ENCODE measurements at regions not wholly inside any gene's neighbourhood (a gene's known extent, or its start where the extent isn't known, plus 50 kb on each side); places are given as distances from the start of the nearest gene placed in this dataset.
"Not testable (repeated sequence)": the region's sequence is repeated elsewhere in the genome, so short reads cannot be mapped to it uniquely, and the experiment has no call there.

DNA sequence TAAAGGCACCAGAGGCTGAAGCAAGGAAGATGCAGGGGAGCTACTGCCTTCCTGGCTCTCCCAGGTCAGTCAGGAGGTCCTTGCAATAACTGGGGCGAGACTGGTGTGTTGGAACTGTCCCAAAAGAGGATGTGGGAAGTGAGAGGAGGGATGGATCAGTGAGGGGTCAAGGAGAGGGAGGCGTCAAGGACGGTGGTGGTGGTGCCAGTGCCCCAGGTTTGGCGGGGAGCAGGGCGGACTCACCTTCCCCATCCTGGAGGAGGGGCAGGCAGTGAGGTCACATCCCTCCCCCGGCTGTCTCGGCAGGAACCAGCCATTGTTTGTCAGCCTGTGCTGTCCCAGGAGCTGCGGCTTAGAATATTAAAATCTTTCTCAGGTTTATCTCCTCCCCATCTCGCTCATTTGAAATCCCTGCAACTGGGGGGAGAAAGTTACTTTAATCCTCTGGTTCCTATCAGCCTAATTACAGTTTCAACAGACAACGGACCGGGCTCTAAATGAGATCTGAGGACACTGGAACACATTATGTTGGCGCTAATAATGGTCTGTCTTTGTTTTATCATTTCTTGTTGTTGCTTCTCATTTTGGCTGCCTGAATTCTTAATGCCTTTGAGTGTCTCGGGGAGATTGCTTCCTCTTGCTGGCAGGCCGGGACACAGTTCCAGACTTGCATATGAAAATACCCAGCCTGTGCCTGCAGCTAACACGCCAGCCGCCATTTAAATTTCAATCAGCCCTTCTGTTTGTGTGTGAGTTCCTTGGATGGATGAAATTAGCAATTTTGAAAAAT, 387.5 kb downstream of the RPS24 start:
- no peak for ATAC-seq
- H3K9me3 Mint-ChIP-seq (ENCODE audit: low read depth) = peaks cover 7% of the 10 kb centered on the region
- H3K27me3 Mint-ChIP-seq = no peaks in the 10 kb centered on the region
- ChIA-PET POLR2A (no interaction called here), CTCF (no interaction called here)
- H3K4me3 Mint-ChIP-seq = no peak overlapping the region
- no peak overlapping the region for H3K27ac Mint-ChIP-seq
- no peaks in the 10 kb centered on the region for H3K4me1 Mint-ChIP-seq
- intact Hi-C loops (cut with DNase I, micrococcal nuclease) = no loop called here
- DNase-seq = no peak
- H3K36me3 Mint-ChIP-seq (ENCODE audit: low read depth) = no peaks in the 10 kb centered on the region

DNA sequence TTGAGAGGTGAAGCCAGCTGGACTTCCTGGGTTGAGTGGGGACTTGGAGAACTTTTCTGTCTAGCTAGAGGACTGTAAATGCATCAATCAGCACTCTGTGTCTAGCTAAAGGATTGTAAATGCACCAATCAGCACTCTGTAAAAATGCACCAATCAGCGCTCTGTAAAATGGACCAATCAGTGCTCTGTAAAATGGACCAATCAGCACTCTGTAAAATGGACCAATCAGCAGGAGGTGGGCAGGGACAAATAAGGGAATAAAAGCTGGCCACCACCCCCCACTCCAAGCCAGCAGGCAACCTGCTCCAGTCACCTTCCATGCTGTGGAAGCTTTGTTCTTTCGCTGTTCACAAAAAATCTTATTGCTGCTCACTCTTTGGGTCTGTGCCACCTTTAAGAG, 390.4 kb downstream of the RPS24 start:
- ATAC-seq; intact Hi-C loops (cut with DNase I, micrococcal nuclease); H3K27ac Mint-ChIP-seq; H3K4me3 Mint-ChIP-seq; H3K4me1 Mint-ChIP-seq; H3K9me3 Mint-ChIP-seq (ENCODE audit: low read depth); H3K36me3 Mint-ChIP-seq (ENCODE audit: low read depth); CTCF ChIA-PET; H3K27me3 Mint-ChIP-seq; DNase-seq; POLR2A ChIA-PET: not testable (repeated sequence)

DNA sequence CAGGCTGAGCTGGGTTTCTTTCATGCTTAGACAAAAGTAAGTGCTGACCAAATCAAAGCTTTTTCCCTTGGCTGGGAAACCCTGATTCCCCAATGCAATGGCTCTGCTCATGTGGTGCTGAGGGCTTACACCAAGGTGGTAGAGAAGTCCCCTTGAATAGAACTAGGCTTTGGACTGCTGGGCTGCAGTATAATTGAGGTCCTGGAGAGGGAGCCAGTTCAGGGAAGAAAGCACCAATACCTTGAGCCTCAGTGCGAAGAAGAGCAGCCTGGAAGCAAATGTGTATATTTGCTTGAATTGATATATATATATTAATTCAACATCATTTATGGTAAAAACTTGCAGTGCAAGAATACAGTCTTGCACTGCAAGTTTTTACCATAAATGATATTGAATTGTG, 391.1 kb downstream of the RPS24 start:
- H3K9me3 Mint-ChIP-seq (ENCODE audit: low read depth) = peaks cover 9% of the 10 kb centered on the region
- no peak overlapping the region for H3K27ac Mint-ChIP-seq
- DNase-seq (no peak), ATAC-seq (no peak)
- no peaks in the 10 kb centered on the region for H3K4me1 Mint-ChIP-seq
- no peak overlapping the region for H3K4me3 Mint-ChIP-seq
- intact Hi-C loops (cut with DNase I, micrococcal nuclease) = no loop called here
- peaks cover 6% of the 10 kb centered on the region for H3K27me3 Mint-ChIP-seq
- ChIA-PET POLR2A (no interaction called here), CTCF (no interaction called here)
- no peaks in the 10 kb centered on the region for H3K36me3 Mint-ChIP-seq (ENCODE audit: low read depth)

DNA sequence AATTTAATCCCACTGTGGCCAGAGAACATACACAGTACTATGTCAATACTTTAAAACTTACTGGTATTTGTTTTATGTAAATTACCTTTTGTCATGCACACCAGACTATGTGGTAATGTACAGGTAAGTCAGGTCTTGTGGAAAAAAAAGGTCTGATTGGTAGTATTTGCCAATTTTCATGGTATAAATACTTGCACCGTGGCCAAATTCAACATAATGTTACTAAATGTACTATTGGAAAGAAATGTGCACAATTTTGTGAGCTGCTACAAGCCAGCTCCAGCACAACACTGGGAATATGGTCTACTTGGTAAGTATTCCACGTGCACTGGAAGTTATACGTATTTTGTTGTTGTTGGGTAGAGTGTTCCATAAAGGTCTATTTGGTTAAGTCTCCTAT, 392.5 kb downstream of the RPS24 start:
- ATAC-seq = no peak
- Mint-ChIP-seq H3K36me3 (ENCODE audit: low read depth) (no peaks in the 10 kb centered on the region), H3K4me1 (no peaks in the 10 kb centered on the region), H3K9me3 (ENCODE audit: low read depth) (peaks cover 9% of the 10 kb centered on the region), H3K27ac (no peak overlapping the region), H3K27me3 (peaks cover 13% of the 10 kb centered on the region), H3K4me3 (no peak overlapping the region)
- POLR2A ChIA-PET = no interaction called here
- intact Hi-C loops (cut with DNase I, micrococcal nuclease) = no loop called here
- no peak for DNase-seq
- CTCF ChIA-PET = no interaction called here

DNA sequence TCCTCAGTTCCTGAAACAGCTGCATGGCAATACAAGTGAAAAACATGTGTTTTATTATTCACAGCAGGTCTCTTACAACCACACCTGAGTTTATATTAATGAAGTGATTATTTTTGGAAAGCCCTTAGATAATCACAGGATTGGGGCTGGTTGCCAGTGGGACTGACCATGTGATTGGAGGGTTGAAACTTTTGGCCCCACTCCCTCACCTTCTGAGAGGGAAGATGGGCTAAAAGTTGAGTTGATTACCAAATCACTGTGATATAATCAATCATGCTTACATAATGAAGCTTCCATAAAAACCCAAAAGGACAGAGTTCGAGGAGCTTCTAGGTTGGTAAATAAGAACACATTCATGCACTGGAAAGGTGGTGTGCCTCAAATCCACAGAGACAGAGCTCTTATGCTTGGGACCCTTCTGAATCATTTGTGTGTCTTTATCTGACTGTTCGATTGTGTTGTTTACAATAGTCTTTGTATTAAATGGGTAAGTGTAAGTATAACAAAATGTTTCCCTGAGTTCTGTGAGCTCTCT, 393.9 kb downstream of the RPS24 start:
- ChIA-PET POLR2A (no interaction called here), CTCF (interaction anchor here (0.8 kb wide), 1 partner anchor 15 kb away, joined by 3 read pairs; no protein-coding TSS in a partner anchor)

DNA sequence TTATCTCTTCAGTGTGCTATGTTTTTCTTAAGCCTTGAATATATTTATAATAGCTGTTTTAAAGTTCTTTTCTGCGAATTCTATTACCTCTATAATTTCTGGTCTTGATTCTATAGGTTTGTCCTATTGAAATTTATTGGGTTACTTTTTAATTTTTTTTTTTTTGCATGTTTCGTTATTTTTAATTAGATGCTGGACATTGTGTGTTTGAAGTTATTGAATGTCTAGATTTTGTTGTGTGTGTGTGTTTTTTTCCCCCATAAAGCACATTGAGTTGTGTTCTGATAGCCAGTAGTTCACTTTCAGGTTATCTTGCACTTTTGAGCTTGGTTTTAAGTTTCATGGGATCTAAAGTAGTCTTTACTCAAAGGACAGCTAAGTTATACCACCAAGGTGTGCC, 394.9 kb downstream of the RPS24 start:
- H3K27me3 Mint-ChIP-seq = peaks cover 15% of the 10 kb centered on the region
- DNase-seq = no peak
- POLR2A ChIA-PET = no interaction called here
- CTCF ChIA-PET = no interaction called here
- intact Hi-C loops (cut with DNase I, micrococcal nuclease) = no loop called here
- no peaks in the 10 kb centered on the region for H3K36me3 Mint-ChIP-seq (ENCODE audit: low read depth)
- H3K4me3 Mint-ChIP-seq = no peak overlapping the region
- peaks cover 9% of the 10 kb centered on the region for H3K9me3 Mint-ChIP-seq (ENCODE audit: low read depth)
- H3K4me1 Mint-ChIP-seq = no peaks in the 10 kb centered on the region
- no peak overlapping the region for H3K27ac Mint-ChIP-seq
- no peak for ATAC-seq

More for the DNA sequence above, 393.9 kb downstream of the RPS24 start:
- peaks cover 15% of the 10 kb centered on the region for H3K27me3 Mint-ChIP-seq
- H3K4me1 Mint-ChIP-seq = no peaks in the 10 kb centered on the region
- H3K4me3 Mint-ChIP-seq = no peak overlapping the region
- DNase-seq = no peak
- peaks cover 9% of the 10 kb centered on the region for H3K9me3 Mint-ChIP-seq (ENCODE audit: low read depth)
- no peak overlapping the region for H3K27ac Mint-ChIP-seq
- ATAC-seq = no peak
- H3K36me3 Mint-ChIP-seq (ENCODE audit: low read depth) = no peaks in the 10 kb centered on the region
- intact Hi-C loops (cut with DNase I, micrococcal nuclease) = no loop called here

DNA sequence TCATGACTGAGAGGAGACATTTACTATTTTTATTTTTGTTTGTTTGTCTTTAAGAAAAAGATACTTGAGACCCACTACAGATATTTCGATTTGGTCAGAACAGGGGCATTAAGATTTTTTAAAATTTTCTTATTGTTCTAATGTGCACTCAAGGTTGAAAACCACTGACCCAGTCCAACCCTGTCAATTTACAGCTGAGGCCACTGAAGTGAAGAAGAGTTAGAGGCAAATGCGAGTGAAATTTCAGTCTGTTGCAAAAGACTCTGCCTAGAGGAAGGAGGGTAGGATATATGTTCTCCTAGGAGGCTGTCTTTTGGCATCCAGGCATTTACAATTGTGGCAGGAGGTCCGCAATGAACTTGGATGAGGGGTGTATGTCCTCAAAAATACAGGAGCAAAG, 396.3 kb downstream of the RPS24 start:
- intact Hi-C loops (cut with DNase I, micrococcal nuclease) = no loop called here
- no peak overlapping the region for H3K27ac Mint-ChIP-seq
- ATAC-seq (no peak), DNase-seq (no peak)
- peaks cover 15% of the 10 kb centered on the region for H3K27me3 Mint-ChIP-seq
- CTCF ChIA-PET = no interaction called here
- no peaks in the 10 kb centered on the region for H3K36me3 Mint-ChIP-seq (ENCODE audit: low read depth)
- POLR2A ChIA-PET = no interaction called here
- H3K4me1 Mint-ChIP-seq = no peaks in the 10 kb centered on the region
- H3K4me3 Mint-ChIP-seq = no peak overlapping the region
- H3K9me3 Mint-ChIP-seq (ENCODE audit: low read depth) = peaks cover 9% of the 10 kb centered on the region

DNA sequence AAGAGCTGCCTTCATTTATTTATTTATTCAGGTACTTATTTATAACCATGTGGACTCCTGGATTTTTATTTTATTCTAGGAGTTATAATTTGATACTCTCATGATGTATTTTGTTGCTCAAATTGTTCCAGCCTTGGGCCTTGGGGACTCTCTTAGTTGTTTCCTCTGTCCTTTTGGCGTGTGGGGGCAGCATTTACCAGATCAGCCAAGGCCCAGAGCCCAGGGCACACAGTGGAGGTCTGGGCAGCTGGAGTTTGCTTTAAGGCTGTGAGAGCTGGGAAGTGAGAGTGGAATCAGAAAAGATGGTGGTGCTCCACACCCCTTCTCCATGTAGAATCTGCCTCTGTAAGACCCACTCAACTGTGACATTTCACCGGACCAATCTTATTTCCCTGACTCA, 398.9 kb downstream of the RPS24 start:
- ChIA-PET POLR2A (no interaction called here), CTCF (interaction anchor here (0.8 kb wide), 1 partner anchor 24 kb away, joined by 3 read pairs; no protein-coding TSS in a partner anchor)
- H3K9me3 Mint-ChIP-seq (ENCODE audit: low read depth) = peaks cover 2% of the 10 kb centered on the region
- H3K27me3 Mint-ChIP-seq = peaks cover 19% of the 10 kb centered on the region
- ATAC-seq (no peak), DNase-seq (no peak)
- H3K4me1 Mint-ChIP-seq = no peaks in the 10 kb centered on the region
- no peak overlapping the region for H3K4me3 Mint-ChIP-seq
- H3K27ac Mint-ChIP-seq = no peak overlapping the region
- intact Hi-C loops (cut with DNase I, micrococcal nuclease) = no loop called here
- no peaks in the 10 kb centered on the region for H3K36me3 Mint-ChIP-seq (ENCODE audit: low read depth)

DNA sequence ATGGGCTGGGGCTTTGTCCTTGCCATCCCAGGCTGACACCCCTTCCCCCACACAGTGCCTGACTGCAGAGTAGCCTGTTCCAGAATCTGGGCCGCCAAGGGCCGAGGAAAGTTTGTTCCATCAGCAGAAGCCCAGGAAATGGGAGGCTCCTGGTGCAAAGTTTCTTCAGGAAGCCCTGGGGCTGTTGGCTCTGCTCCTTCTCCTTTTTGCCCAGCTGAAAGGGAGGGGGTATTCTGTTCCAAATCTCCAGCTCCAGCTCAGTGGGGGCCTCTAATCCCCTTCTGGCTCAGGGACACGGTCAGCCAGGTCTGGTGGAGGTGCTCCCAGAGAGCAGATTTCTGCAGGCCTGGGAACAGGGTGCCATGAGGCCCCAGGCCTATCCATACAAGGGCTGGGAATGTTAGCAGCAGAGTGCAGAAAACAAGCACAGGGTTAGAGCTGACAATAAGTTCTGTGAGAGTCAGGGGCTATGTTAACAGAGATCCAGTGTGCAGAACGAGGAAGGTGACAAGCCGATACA, 399.5 kb downstream of the RPS24 start:
- DNase-seq = no peak
- POLR2A ChIA-PET = no interaction called here
- Mint-ChIP-seq H3K4me1 (no peaks in the 10 kb centered on the region), H3K4me3 (no peak overlapping the region), H3K36me3 (ENCODE audit: low read depth) (no peaks in the 10 kb centered on the region), H3K27me3 (peaks cover 16% of the 10 kb centered on the region), H3K27ac (no peak overlapping the region), H3K9me3 (ENCODE audit: low read depth) (peaks cover 2% of the 10 kb centered on the region)
- CTCF ChIA-PET = interaction anchor here (0.8 kb wide), 1 partner anchor 25 kb away, joined by 3 read pairs; no protein-coding TSS in a partner anchor
- intact Hi-C loops (cut with DNase I, micrococcal nuclease) = no loop called here
- ATAC-seq = no peak

DNA sequence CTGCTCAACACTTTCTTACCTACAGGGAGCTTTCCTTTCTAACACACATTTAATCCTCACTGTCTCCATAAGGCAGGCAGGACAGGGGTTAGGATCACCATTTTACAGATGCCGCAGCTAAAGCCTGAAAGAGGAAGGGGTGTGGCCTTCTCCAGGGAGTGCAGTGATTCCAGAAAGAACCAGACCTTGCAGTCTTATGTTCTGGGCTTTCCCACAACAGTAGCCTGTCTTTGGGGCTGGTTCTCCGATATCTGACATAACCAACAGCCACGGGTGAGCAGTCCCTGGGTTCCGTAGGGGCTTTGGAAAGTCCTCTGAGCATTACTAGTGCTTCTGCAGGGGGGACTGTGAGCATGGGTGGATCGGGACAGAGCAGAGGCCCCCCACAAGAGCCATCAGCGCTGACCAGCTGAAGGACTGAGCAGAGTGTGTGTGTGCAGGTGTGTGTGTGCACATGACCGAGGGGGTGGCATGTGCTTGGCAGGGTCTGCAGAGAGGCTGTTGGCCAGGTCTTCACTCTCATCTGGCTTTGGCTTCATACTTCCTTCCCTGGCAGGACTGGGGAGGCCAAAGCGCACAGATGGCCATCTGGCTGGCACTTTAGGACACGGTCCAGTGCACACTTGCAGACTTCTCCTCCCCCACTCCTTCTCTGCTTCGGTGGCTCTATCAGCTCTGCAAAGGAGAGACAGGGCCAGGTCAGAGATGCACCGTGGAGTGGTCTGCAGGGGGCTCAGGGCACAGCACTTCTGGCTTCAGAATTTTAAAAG, 400.3 kb downstream of the RPS24 start:
- no peak for ATAC-seq

DNA sequence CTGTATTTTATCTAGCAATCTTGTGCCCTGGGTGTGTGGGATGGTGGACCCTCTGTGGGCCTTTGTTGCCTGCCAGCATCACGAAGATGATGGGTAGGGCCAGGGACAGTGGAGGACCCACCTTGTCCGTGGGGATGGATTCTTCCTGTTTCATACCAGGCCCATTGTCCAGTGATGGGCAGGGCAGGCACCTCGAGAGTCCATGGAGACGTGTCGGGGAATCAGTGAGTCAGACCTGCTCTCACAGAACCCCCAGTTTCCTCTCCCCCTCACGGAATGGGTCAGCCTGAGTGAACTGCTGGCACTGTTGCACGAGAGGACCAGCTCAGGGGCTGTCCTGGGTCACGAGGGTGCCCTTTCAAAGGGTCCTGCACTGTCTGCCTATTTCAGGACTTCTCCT, 401.2 kb downstream of the RPS24 start:
- ATAC-seq (no peak), DNase-seq (no peak)
- intact Hi-C loops (cut with DNase I, micrococcal nuclease) = no loop called here
- Mint-ChIP-seq H3K9me3 (ENCODE audit: low read depth) (no peaks in the 10 kb centered on the region), H3K4me3 (no peak overlapping the region), H3K36me3 (ENCODE audit: low read depth) (no peaks in the 10 kb centered on the region), H3K27me3 (peaks cover 13% of the 10 kb centered on the region), H3K27ac (no peak overlapping the region), H3K4me1 (no peaks in the 10 kb centered on the region)
- POLR2A ChIA-PET = no interaction called here
- CTCF ChIA-PET = no interaction called here

More for the DNA sequence above, 400.3 kb downstream of the RPS24 start:
- intact Hi-C loops (cut with DNase I, micrococcal nuclease) = no loop called here
- POLR2A ChIA-PET = no interaction called here
- Mint-ChIP-seq H3K27ac (no peak overlapping the region), H3K27me3 (peaks cover 16% of the 10 kb centered on the region), H3K4me1 (no peaks in the 10 kb centered on the region), H3K9me3 (ENCODE audit: low read depth) (peaks cover 2% of the 10 kb centered on the region), H3K4me3 (no peak overlapping the region), H3K36me3 (ENCODE audit: low read depth) (no peaks in the 10 kb centered on the region)
- CTCF ChIA-PET = interaction anchor here (0.6 kb wide), 1 partner anchor 637 kb away, joined by 4 read pairs; no protein-coding TSS in a partner anchor
- no peak for DNase-seq

All from activated CD4-positive, alpha-beta T cell treated with anti-CD3 and anti-CD28 coated beads for 36 hours (primary cell).